HG02938 (cell line): ENCODE measurements at regions not wholly inside any gene's neighbourhood (a gene's known extent, or its start where the extent isn't known, plus 50 kb on each side); places are given as distances from the start of the nearest gene placed in this dataset.
A peak's percentile ranks its signal among the peaks of the same experiment; 100 is the strongest.
"Not testable (repeated sequence)": the region's sequence is repeated elsewhere in the genome, so short reads cannot be mapped to it uniquely, and the experiment has no call there.

ENCODE experiments used
- ATAC-seq: cut with Tn5 transposase; IDR thresholded peaks from one replicate; pipeline ENCODE4 v1.9.1; 2021; ENCODE audit warnings: mild to moderate bottlenecking, moderate library complexity; ENCODE audit not compliant: unreplicated experiment

- not testable (repeated sequence) for ATAC-seq
Observed at GRCh38 chr5:157936776-157937501, 78.0 kb upstream of the CLINT1 start.

- no peak for ATAC-seq
Observed at GRCh38 chr5:157934600-157934999, 75.7 kb upstream of the CLINT1 start.

GRCh38 chr5:157933005-157933404 lies 74.1 kb upstream of the CLINT1 start:
- no peak for ATAC-seq

GRCh38 chr5:157930710-157931109 lies 71.8 kb upstream of the CLINT1 start:
- no peak for ATAC-seq

- no peak for ATAC-seq
Observed at GRCh38 chr5:157926977-157927376, 68.0 kb upstream of the CLINT1 start.

- ATAC-seq: no peak
Observed at GRCh38 chr5:157925786-157926671, 67.1 kb upstream of the CLINT1 start.

- ATAC-seq: no peak
Observed at GRCh38 chr5:157924931-157925729, 66.2 kb upstream of the CLINT1 start.

GRCh38 chr5:157924490-157924889 lies 65.5 kb upstream of the CLINT1 start:
- no peak for ATAC-seq

GRCh38 chr5:157923765-157924164 lies 64.8 kb upstream of the CLINT1 start:
- no peak for ATAC-seq

GRCh38 chr5:157922026-157922425 lies 63.1 kb upstream of the CLINT1 start:
- no peak for ATAC-seq

- no peak for ATAC-seq
Observed at GRCh38 chr5:157920828-157921170, 61.9 kb upstream of the CLINT1 start.

GRCh38 chr5:157918811-157919742 lies 60.1 kb upstream of the CLINT1 start:
- ATAC-seq: no peak

- ATAC-seq: no peak
Observed at GRCh38 chr5:157917899-157918809, 59.2 kb upstream of the CLINT1 start.

- ATAC-seq: no peak
Observed at GRCh38 chr5:157917491-157917890, 58.5 kb upstream of the CLINT1 start.

GRCh38 chr5:157915638-157916037 lies 56.7 kb upstream of the CLINT1 start:
- no peak for ATAC-seq

- no peak for ATAC-seq
Observed at GRCh38 chr5:157914151-157914788, 55.3 kb upstream of the CLINT1 start.

- no peak for ATAC-seq
Observed at GRCh38 chr5:157913575-157913974, 54.6 kb upstream of the CLINT1 start.

- peak; percentile 89 for ATAC-seq
Observed at GRCh38 chr5:157912621-157913325, 53.8 kb upstream of the CLINT1 start.
